HepG2 (cell line): ENCODE measurements at regions not wholly inside any gene's neighbourhood (a gene's known extent, or its start where the extent isn't known, plus 50 kb on each side); places are given as distances from the start of the nearest gene placed in this dataset.

Experiments
- BRD4 ChIP-seq: sonication (generic); formaldehyde crosslinking; IDR thresholded peaks from 2 replicates; pipeline ENCODE4 v1.4.0; 2020; ENCODE audit warnings: missing genetic modification reagents
- DNMT1 ChIP-seq: sonication (generic); formaldehyde crosslinking; IDR thresholded peaks from 2 replicates; pipeline ENCODE4 v1.5.1; 2020; ENCODE audit warnings: mild to moderate bottlenecking, missing genetic modification reagents
- HNF4G ChIP-seq, 2 experiments: sonication (generic) in 1 of 2; formaldehyde crosslinking in 1 of 2; IDR thresholded peaks; 2 replicates each; pipeline versions ENCODE4 v1.4.0 to v1.6.1; 2011 to 2020; ENCODE audit warnings: borderline replicate concordance in 2 of 2, low read depth in 2 of 2, mild to moderate bottlenecking in 2 of 2, low read length in 1 of 2, missing genetic modification reagents in 1 of 2, moderate library complexity in 1 of 2
- HNRNPK ChIP-seq: fragments of 200-400 bp; formaldehyde crosslinking; IDR thresholded peaks from 2 replicates; pipeline ENCODE4 v1.6.1; 2018; ENCODE audit warnings: low read length, low read depth, moderate library complexity, mild to moderate bottlenecking; ENCODE audit not compliant: poor library complexity, severe bottlenecking
- IRF2 ChIP-seq: IDR thresholded peaks from 2 replicates; pipeline ENCODE4 v1.6.1; 2018; ENCODE audit warnings: missing genetic modification reagents, missing compliant biosample characterization
- MAFF ChIP-seq: IDR thresholded peaks from 2 replicates; pipeline ENCODE4 v1.6.1; 2011; ENCODE audit warnings: low read depth, low read length, improper control_type of control experiment
- NFE2 ChIP-seq: sonication (generic); formaldehyde crosslinking; IDR thresholded peaks from 2 replicates; pipeline ENCODE4 v1.4.0; 2020; ENCODE audit warnings: missing genetic modification reagents
- ONECUT2 ChIP-seq: sonication (generic); formaldehyde crosslinking; IDR thresholded peaks from 2 replicates; pipeline ENCODE4 v1.4.0; 2020; ENCODE audit warnings: missing genetic modification reagents
- SOX6 ChIP-seq, 2 experiments: fragments of 450-650 bp in 1 of 2; sonication (generic) in 1 of 2; formaldehyde crosslinking in 1 of 2; IDR thresholded peaks; 2 replicates each; pipeline versions ENCODE4 v1.4.0 to v1.6.1; 2017 to 2020; ENCODE audit warnings: antibody characterized with exemption in 1 of 2, mild to moderate bottlenecking in 1 of 2, missing genetic modification reagents in 1 of 2
- SRF ChIP-seq: IDR thresholded peaks from 2 replicates; pipeline ENCODE4 v1.6.1; 2011; ENCODE audit warnings: mild to moderate bottlenecking, low read depth, low read length, moderate library complexity
- THAP11 ChIP-seq: IDR thresholded peaks from 2 replicates; pipeline ENCODE4 v1.6.1; 2016; ENCODE audit warnings: missing biosample characterization, missing genetic modification reagents
- ZNF224 ChIP-seq: sonication (generic); formaldehyde crosslinking; IDR thresholded peaks from 2 replicates; pipeline ENCODE4 v1.5.0; 2020; ENCODE audit warnings: mild to moderate bottlenecking, missing genetic modification reagents
- ZNF775 ChIP-seq: sonication (generic); formaldehyde crosslinking; IDR thresholded peaks from 2 replicates; pipeline ENCODE4 v1.4.0; 2020; ENCODE audit warnings: missing genetic modification reagents, mild to moderate bottlenecking, moderate library complexity, borderline replicate concordance
- ZNF883 ChIP-seq: sonication (generic); formaldehyde crosslinking; IDR thresholded peaks from 2 replicates; pipeline ENCODE4 v1.5.1; 2020; ENCODE audit warnings: mild to moderate bottlenecking, missing genetic modification reagents; ENCODE audit errors: not compliant biosample characterization
- TF ChIP-seq, protein P1 (sequence below): sonication (generic); formaldehyde crosslinking; IDR thresholded peaks from 2 replicates; pipeline ENCODE4 v1.4.0; 2020; ENCODE audit warnings: missing genetic modification reagents
- TF ChIP-seq, protein P2 (sequence below): sonication (generic); formaldehyde crosslinking; conservative IDR thresholded peaks from 2 replicates; pipeline ENCODE4 v1.4.0; 2020; ENCODE audit warnings: missing genetic modification reagents
- TF ChIP-seq, protein P3 (sequence below): sonication (generic); formaldehyde crosslinking; IDR thresholded peaks from 2 replicates; pipeline ENCODE4 v1.4.0; 2020; ENCODE audit warnings: missing genetic modification reagents, borderline replicate concordance
- TF ChIP-seq, protein P4 (sequence below): sonication (generic); formaldehyde crosslinking; IDR thresholded peaks from 2 replicates; pipeline ENCODE4 v1.4.0; 2020; ENCODE audit warnings: missing genetic modification reagents, low read depth, mild to moderate bottlenecking, borderline replicate concordance

DNA sequence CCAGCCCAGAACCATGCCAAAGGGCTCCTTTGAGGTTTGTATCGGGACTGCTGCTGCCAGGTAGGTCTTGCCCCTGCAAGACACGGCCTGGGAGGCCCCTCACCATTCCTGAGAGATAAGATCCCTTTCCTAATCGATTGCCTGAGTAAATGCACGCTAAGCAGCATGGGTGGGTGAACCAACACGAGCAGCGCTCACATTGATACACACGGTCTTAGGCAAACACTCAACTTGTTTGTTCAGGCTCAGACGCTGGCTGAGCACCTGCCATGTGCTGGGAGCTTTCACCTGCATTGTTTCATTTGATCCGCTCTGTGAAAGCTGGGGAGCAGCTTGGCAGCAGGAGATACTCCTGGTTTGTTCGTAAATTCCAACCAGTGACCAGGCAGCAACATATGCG, 76.9 kb upstream of the NEURL1B start (continued):
- TF ChIP-seq, protein P1, sequence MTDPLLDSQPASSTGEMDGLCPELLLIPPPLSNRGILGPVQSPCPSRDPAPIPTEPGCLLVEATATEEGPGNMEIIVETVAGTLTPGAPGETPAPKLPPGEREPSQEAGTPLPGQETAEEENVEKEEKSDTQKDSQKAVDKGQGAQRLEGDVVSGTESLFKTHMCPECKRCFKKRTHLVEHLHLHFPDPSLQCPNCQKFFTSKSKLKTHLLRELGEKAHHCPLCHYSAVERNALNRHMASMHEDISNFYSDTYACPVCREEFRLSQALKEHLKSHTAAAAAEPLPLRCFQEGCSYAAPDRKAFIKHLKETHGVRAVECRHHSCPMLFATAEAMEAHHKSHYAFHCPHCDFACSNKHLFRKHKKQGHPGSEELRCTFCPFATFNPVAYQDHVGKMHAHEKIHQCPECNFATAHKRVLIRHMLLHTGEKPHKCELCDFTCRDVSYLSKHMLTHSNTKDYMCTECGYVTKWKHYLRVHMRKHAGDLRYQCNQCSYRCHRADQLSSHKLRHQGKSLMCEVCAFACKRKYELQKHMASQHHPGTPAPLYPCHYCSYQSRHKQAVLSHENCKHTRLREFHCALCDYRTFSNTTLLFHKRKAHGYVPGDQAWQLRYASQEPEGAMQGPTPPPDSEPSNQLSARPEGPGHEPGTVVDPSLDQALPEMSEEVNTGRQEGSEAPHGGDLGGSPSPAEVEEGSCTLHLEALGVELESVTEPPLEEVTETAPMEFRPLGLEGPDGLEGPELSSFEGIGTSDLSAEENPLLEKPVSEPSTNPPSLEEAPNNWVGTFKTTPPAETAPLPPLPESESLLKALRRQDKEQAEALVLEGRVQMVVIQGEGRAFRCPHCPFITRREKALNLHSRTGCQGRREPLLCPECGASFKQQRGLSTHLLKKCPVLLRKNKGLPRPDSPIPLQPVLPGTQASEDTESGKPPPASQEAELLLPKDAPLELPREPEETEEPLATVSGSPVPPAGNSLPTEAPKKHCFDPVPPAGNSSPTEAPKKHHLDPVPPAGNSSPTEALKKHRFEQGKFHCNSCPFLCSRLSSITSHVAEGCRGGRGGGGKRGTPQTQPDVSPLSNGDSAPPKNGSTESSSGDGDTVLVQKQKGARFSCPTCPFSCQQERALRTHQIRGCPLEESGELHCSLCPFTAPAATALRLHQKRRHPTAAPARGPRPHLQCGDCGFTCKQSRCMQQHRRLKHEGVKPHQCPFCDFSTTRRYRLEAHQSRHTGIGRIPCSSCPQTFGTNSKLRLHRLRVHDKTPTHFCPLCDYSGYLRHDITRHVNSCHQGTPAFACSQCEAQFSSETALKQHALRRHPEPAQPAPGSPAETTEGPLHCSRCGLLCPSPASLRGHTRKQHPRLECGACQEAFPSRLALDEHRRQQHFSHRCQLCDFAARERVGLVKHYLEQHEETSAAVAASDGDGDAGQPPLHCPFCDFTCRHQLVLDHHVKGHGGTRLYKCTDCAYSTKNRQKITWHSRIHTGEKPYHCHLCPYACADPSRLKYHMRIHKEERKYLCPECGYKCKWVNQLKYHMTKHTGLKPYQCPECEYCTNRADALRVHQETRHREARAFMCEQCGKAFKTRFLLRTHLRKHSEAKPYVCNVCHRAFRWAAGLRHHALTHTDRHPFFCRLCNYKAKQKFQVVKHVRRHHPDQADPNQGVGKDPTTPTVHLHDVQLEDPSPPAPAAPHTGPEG, result no peak
- TF ChIP-seq BRD4 (CRISPR knock-in tag) (no peak), SRF (no peak), HNRNPK (no peak), MAFF (no peak), THAP11 (peak; percentile 62; the same call in 1 of the 2 replicates), IRF2 (CRISPR knock-in tag) (no peak), ZNF775 (CRISPR knock-in tag) (no peak), SOX6 (IDR thresholded peaks at IDR 0.05) (no peak), SOX6 (CRISPR knock-in tag; IDR thresholded peaks at IDR 0.05) (peak; percentile 94), ONECUT2 (CRISPR knock-in tag) (peak; percentile 97), HNF4G (IDR thresholded peaks at IDR 0.05; ENCODE audit: borderline replicate concordance, low read depth, low read length) (no peak), HNF4G (CRISPR knock-in tag; IDR thresholded peaks at IDR 0.05; ENCODE audit: borderline replicate concordance, low read depth) (no peak), DNMT1 (no peak), NFE2 (CRISPR knock-in tag) (no peak), ZNF883 (CRISPR knock-in tag) (peak; percentile 24), ZNF224 (no peak)
- TF ChIP-seq, protein P2, sequence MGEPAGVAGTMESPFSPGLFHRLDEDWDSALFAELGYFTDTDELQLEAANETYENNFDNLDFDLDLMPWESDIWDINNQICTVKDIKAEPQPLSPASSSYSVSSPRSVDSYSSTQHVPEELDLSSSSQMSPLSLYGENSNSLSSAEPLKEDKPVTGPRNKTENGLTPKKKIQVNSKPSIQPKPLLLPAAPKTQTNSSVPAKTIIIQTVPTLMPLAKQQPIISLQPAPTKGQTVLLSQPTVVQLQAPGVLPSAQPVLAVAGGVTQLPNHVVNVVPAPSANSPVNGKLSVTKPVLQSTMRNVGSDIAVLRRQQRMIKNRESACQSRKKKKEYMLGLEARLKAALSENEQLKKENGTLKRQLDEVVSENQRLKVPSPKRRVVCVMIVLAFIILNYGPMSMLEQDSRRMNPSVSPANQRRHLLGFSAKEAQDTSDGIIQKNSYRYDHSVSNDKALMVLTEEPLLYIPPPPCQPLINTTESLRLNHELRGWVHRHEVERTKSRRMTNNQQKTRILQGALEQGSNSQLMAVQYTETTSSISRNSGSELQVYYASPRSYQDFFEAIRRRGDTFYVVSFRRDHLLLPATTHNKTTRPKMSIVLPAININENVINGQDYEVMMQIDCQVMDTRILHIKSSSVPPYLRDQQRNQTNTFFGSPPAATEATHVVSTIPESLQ (CRISPR knock-in tag), result no peak
- TF ChIP-seq, protein P3, sequence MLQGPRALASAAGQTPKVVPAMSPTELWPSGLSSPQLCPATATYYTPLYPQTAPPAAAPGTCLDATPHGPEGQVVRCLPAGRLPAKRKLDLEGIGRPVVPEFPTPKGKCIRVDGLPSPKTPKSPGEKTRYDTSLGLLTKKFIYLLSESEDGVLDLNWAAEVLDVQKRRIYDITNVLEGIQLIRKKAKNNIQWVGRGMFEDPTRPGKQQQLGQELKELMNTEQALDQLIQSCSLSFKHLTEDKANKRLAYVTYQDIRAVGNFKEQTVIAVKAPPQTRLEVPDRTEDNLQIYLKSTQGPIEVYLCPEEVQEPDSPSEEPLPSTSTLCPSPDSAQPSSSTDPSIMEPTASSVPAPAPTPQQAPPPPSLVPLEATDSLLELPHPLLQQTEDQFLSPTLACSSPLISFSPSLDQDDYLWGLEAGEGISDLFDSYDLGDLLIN, result no peak
- TF ChIP-seq, protein P4, sequence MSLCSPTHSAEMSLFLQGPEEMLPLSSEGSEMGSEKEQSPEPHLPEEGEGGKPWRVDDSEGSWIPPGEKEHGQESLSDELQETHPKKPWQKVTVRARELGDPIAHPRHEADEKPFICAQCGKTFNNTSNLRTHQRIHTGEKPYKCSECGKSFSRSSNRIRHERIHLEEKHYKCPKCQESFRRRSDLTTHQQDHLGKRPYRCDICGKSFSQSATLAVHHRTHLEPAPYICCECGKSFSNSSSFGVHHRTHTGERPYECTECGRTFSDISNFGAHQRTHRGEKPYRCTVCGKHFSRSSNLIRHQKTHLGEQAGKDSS (CRISPR knock-in tag), result peak; percentile 67; the same call in 1 of the 2 replicates
